ENCODE measurements at regions not wholly inside any gene's neighbourhood (a gene's known extent, or its start where the extent isn't known, plus 50 kb on each side); places are given as distances from the start of the nearest gene placed in this dataset.

DNA sequence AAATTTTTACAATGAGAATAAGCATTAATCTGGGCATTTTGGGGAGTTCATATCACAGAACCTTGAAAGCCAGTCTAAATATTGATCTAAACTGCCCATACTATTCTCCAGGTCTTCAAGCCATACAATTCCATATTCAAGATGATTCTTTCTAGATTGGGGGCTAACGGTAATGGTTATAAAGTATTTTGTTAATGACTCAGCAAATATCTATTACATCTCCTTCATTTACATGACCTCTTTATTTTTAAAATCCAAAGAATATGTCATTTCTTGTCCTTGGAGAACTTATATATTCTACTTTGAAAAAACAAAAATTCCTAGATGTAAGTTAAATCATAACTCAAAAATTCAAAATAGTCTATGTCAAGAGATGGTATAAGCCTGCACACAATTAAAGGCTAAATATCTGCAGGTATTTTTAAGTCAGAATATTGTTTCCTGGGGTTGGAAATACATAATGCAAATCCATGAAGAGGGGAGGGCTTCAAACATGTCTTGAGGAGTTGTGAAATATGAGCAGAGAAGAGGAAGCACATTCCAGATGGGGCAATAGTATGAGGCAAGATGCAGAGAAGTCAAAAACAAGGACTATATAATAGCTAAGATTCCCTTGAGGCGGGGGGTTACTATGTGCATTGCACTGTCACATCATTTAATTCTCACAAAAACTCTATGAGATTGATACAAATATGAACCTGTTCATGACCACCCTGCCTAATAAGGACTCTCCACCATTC, 526.4 kb downstream of the NR2F1-AS1 start:
- peak; percentile 2 for DNase-seq
- in situ Hi-C loops (cut with MboI; ENCODE audit: low pct_unique_long_range_greater_than_20kb, low sequenced_read_pairs): no loop called here

- DNase-seq: no peak
- in situ Hi-C loops (cut with MboI; ENCODE audit: low pct_unique_long_range_greater_than_20kb, low sequenced_read_pairs): no loop called here
These were observed 527.2 kb downstream of the NR2F1-AS1 start for GRCh38 chr5:93053825-93054224.

GRCh38 chr5:93048858-93049257, 532.2 kb downstream of the NR2F1-AS1 start:
- in situ Hi-C loops (cut with MboI; ENCODE audit: low pct_unique_long_range_greater_than_20kb, low sequenced_read_pairs): no loop called here
- DNase-seq: no peak

GRCh38 chr5:93044859-93045666, 536.0 kb downstream of the NR2F1-AS1 start:
- DNase-seq: no peak
- in situ Hi-C loops (cut with MboI; ENCODE audit: low pct_unique_long_range_greater_than_20kb, low sequenced_read_pairs): no loop called here

DNA sequence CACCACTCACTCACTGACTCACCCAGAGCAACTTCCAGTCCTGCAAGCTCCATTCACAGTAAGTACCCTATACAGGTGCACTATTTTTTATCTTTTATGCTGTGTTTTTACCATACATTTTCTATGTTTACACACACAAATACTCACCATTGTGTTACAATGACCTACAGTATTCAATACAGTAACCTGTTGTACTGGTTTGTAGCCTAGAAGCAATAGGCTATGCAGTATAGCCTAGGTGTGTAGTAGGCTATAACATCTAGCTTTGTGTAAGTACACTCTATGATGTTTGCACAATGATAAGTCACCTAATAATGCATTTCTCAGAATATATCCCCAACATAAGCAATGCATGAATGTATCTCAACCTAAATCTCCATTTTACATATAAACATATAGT, 541.1 kb downstream of the NR2F1-AS1 start:
- in situ Hi-C loops (cut with MboI; ENCODE audit: low pct_unique_long_range_greater_than_20kb, low sequenced_read_pairs): no loop called here
- DNase-seq: no peak

- DNase-seq: no peak
- in situ Hi-C loops (cut with MboI; ENCODE audit: low pct_unique_long_range_greater_than_20kb, low sequenced_read_pairs): no loop called here
These were observed 546.1 kb downstream of the NR2F1-AS1 start for GRCh38 chr5:93034621-93035590.

- no peak for DNase-seq
- in situ Hi-C loops (cut with MboI; ENCODE audit: low pct_unique_long_range_greater_than_20kb, low sequenced_read_pairs): no loop called here
These were observed 558.1 kb downstream of the NR2F1-AS1 start for GRCh38 chr5:93022796-93023447.

GRCh38 chr5:93022211-93022610, 558.8 kb downstream of the NR2F1-AS1 start:
- DNase-seq: no peak
- in situ Hi-C loops (cut with MboI; ENCODE audit: low pct_unique_long_range_greater_than_20kb, low sequenced_read_pairs): no loop called here

DNA sequence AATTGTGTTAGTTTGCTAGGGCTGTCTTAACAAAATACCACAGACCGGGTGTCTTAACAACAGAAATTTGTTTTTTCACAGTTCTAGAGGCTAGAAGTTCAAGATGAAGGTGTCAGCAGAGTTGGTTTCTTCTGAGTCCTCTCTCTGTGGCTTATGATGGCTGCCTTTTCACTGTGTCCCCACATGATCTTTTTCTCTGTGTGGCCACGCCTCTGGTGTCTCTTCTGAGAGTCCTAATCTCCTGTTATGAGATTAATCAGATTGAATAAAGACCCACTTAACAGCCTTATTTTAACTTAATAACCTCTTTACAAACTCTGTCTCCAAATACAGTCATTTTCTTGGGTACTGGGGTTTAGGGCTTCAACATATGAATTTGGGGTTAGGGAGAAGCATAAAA, 561.1 kb downstream of the NR2F1-AS1 start:
- no peak for DNase-seq
- in situ Hi-C loops (cut with MboI; ENCODE audit: low pct_unique_long_range_greater_than_20kb, low sequenced_read_pairs): no loop called here

- no peak for DNase-seq
These were observed 562.6 kb downstream of the NR2F1-AS1 start for GRCh38 chr5:93018461-93018860.

GRCh38 chr5:93017849-93018248, 563.2 kb downstream of the NR2F1-AS1 start:
- no peak for DNase-seq
- in situ Hi-C loops (cut with MboI; ENCODE audit: low pct_unique_long_range_greater_than_20kb, low sequenced_read_pairs): no loop called here

More at GRCh38 chr5:93018461-93018860, 562.6 kb downstream of the NR2F1-AS1 start:
- in situ Hi-C loops (cut with MboI; ENCODE audit: low pct_unique_long_range_greater_than_20kb, low sequenced_read_pairs): no loop called here

GRCh38 chr5:93017376-93017775, 563.6 kb downstream of the NR2F1-AS1 start:
- DNase-seq: no peak
- in situ Hi-C loops (cut with MboI; ENCODE audit: low pct_unique_long_range_greater_than_20kb, low sequenced_read_pairs): no loop called here

DNA sequence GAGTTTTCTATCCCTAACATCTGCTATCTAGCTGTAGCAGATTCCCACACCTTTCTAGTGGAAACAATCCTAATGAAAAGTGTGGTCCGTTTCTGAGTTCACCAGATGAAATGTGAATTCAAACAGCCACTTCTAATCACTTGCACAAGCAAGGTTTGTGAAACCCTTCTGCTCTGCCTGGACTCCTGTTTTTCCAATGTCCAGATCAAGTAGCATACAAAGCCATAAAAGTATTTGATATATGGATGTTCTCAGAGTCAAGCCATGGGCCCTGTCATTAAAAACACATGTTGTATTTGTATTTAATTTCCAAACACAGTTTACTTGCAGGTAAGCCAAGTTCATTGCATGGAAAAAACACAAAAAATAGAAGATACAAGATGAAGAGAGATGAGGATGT, 570.4 kb downstream of the NR2F1-AS1 start:
- DNase-seq: no peak
- in situ Hi-C loops (cut with MboI; ENCODE audit: low pct_unique_long_range_greater_than_20kb, low sequenced_read_pairs): no loop called here

DNA sequence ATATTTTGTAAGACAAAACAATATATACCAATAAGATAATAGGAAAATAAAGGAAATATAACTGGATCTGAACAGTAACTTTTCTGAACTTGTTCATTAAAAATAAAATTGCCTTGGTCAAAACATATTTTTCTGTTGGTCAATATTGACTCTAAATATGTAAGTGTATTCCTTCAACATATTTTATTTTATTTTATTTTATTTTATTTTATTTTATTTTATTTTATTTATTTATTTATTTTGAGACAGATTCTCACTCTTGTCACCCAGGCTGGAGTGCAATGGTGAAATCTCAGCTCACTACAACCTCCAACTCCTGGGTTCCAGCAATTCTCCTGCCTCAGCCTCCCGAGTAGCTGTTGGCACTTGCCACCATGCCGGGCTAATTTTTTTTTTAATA, 571.0 kb downstream of the NR2F1-AS1 start:
- no peak for DNase-seq
- in situ Hi-C loops (cut with MboI; ENCODE audit: low pct_unique_long_range_greater_than_20kb, low sequenced_read_pairs): no loop called here

- DNase-seq: no peak
- in situ Hi-C loops (cut with MboI; ENCODE audit: low pct_unique_long_range_greater_than_20kb, low sequenced_read_pairs): no loop called here
These were observed 572.4 kb downstream of the NR2F1-AS1 start for GRCh38 chr5:93008502-93009207.

- DNase-seq: no peak
- in situ Hi-C loops (cut with MboI; ENCODE audit: low pct_unique_long_range_greater_than_20kb, low sequenced_read_pairs): no loop called here
These were observed 574.1 kb downstream of the NR2F1-AS1 start for GRCh38 chr5:93006915-93007314.

- in situ Hi-C loops (cut with MboI; ENCODE audit: low pct_unique_long_range_greater_than_20kb, low sequenced_read_pairs): no loop called here
- no peak for DNase-seq
These were observed 582.6 kb downstream of the NR2F1-AS1 start for GRCh38 chr5:92998456-92998855.

DNA sequence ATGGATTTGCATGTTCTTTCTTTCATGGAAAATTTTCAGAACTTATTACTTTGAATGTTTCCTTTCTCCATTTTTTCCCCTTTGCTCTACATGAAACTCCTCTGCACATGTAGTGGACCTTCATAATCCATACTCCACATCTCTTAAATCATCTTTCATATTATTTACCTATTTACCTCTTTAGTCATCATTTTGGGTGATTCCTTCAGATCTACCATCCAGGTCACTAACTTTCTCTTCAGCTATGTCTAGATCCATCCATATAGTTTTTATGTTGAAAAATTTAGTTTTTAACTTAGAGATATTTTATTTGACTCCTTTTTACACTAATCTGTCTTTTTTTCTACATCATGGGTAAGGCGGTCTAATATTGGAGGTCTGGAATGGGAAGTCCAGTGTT, 586.6 kb downstream of the NR2F1-AS1 start:
- in situ Hi-C loops (cut with MboI; ENCODE audit: low pct_unique_long_range_greater_than_20kb, low sequenced_read_pairs): no loop called here
- DNase-seq: no peak

Measured in KBM-7 (cell line).